GM12878 (cell line): ENCODE measurements at regions not wholly inside any gene's neighbourhood (a gene's known extent, or its start where the extent isn't known, plus 50 kb on each side); places are given as distances from the start of the nearest gene placed in this dataset.

ENCODE experiments used
- BHLHE40 ChIP-seq, 2 experiments: fragments of 450-650 bp in 1 of 2; IDR thresholded peaks; 2 replicates each; pipeline ENCODE4 v1.6.1; 2011 to 2017; ENCODE audit warnings: low read depth in 2 of 2, borderline replicate concordance in 1 of 2, improper control_type of control experiment in 1 of 2, low read length in 1 of 2, mild to moderate bottlenecking in 1 of 2
- KDM1A ChIP-seq: fragments of 200-600 bp; sonication (generic); IDR thresholded peaks from 2 replicates; pipeline ENCODE4 v1.6.1; 2016; ENCODE audit warnings: borderline replicate concordance
- MAX ChIP-seq: IDR thresholded peaks from 2 replicates; pipeline ENCODE4 v1.6.1; 2012; ENCODE audit warnings: low read depth, low read length, improper control_type of control experiment
- RCOR1 ChIP-seq: conservative IDR thresholded peaks from 2 replicates; pipeline ENCODE4 v1.6.1; 2012; ENCODE audit warnings: low read depth, low read length, improper control_type of control experiment
- SMC3 ChIP-seq: IDR thresholded peaks from 2 replicates; pipeline ENCODE4 v1.6.1; 2011; ENCODE audit warnings: low read length, improper control_type of control experiment, borderline replicate concordance
- TF ChIP-seq, protein P1 (sequence below): IDR thresholded peaks from 2 replicates; pipeline ENCODE4 v1.6.1; 2011; ENCODE audit warnings: mild to moderate bottlenecking, low read depth, low read length, moderate library complexity; ENCODE audit not compliant: insufficient replicate concordance

DNA sequence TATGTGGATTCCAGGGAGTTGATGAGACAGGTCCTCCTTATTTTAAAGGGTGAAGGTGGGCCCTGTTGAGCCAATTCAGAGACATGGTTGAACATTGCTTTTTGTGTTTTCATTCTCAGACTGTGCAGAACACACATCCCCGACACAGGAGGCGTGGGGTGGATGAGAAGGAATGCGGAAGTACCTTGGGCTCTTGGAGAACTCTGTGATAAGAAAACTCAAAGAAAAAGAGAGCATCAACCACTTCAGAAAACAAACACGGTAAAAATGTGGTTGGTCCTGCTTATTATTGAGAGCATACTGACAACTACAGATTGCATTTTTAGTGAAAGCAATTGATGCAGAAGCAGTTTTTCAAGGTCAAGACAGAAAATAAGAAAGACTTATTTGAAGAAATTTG lies 659.8 kb downstream of the IRX1 start:
- TF ChIP-seq KDM1A (no peak), MAX (no peak), SMC3 (no peak), BHLHE40 (IDR thresholded peaks at IDR 0.05; ENCODE audit: borderline replicate concordance in 1 of 2, low read depth in 2 of 2, low read length in 1 of 2) (no peak), RCOR1 (no peak)
- TF ChIP-seq, protein P1, sequence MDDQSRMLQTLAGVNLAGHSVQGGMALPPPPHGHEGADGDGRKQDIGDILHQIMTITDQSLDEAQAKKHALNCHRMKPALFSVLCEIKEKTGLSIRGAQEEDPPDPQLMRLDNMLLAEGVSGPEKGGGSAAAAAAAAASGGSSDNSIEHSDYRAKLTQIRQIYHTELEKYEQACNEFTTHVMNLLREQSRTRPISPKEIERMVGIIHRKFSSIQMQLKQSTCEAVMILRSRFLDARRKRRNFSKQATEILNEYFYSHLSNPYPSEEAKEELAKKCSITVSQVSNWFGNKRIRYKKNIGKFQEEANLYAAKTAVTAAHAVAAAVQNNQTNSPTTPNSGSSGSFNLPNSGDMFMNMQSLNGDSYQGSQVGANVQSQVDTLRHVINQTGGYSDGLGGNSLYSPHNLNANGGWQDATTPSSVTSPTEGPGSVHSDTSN: no peak
